Osteoblast (primary cell): ENCODE measurements at regions not wholly inside any gene's neighbourhood (a gene's known extent, or its start where the extent isn't known, plus 50 kb on each side); places are given as distances from the start of the nearest gene placed in this dataset.
"Not testable (repeated sequence)": the region's sequence is repeated elsewhere in the genome, so short reads cannot be mapped to it uniquely, and the experiment has no call there.

Source experiments
- DNase-seq: peaks from one replicate; pipeline ENCODE4 v3.0.0; 2011; ENCODE audit warnings: low spot score, mixed read lengths; ENCODE audit not compliant: insufficient read length; ENCODE audit errors: missing footprints
- H2AFZ ChIP-seq: 2 replicates; pipeline ENCODE4 v1.6.0; 2011; ENCODE audit warnings: mild to moderate bottlenecking, low read length
- H3K27ac ChIP-seq: 2 replicates; pipeline ENCODE4 v1.5.1; 2011; ENCODE audit warnings: mild to moderate bottlenecking, low read depth, low read length, moderate library complexity
- H3K27me3 ChIP-seq: 2 replicates; pipeline ENCODE4 v1.6.0; 2012; ENCODE audit warnings: mild to moderate bottlenecking, control low read depth, inconsistent platforms, low read length, moderate library complexity; ENCODE audit not compliant: insufficient read depth
- H3K36me3 ChIP-seq: 2 replicates; pipeline ENCODE4 v1.5.1; 2011; ENCODE audit warnings: mild to moderate bottlenecking, low read length, control low read depth, moderate library complexity; ENCODE audit not compliant: insufficient read depth
- H3K4me1 ChIP-seq: 2 replicates; pipeline ENCODE4 v1.5.1; 2011; ENCODE audit warnings: mild to moderate bottlenecking, low read length, control low read depth, moderate library complexity; ENCODE audit not compliant: insufficient read depth
- H3K4me2 ChIP-seq: 2 replicates; pipeline ENCODE4 v1.6.0; 2011; ENCODE audit warnings: mild to moderate bottlenecking, low read length; ENCODE audit not compliant: insufficient read depth
- H3K4me3 ChIP-seq: fragments of 200-600 bp; sonication (generic); 3 replicates; pipeline ENCODE4 v1.5.1; 2012; ENCODE audit warnings: mild to moderate bottlenecking, low read length, inconsistent platforms; ENCODE audit not compliant: insufficient read depth
- H3K79me2 ChIP-seq: 2 replicates; pipeline ENCODE4 v1.6.0; 2012; ENCODE audit warnings: mild to moderate bottlenecking, low read length, control low read depth, inconsistent platforms; ENCODE audit not compliant: insufficient read depth
- H3K9me3 ChIP-seq: 2 replicates; pipeline ENCODE4 v1.5.1; 2011; ENCODE audit warnings: low read depth, low read length, control low read depth
- H4K20me1 ChIP-seq: 2 replicates; pipeline ENCODE4 v1.6.0; 2012; ENCODE audit warnings: mild to moderate bottlenecking, low read length, control low read depth; ENCODE audit not compliant: insufficient read depth
- TF ChIP-seq, protein P1 (sequence below): IDR thresholded peaks from 2 replicates; pipeline ENCODE4 v1.5.1; 2011; ENCODE audit warnings: mild to moderate bottlenecking, low read depth, low read length, moderate library complexity; ENCODE audit errors: extremely low read depth

DNA sequence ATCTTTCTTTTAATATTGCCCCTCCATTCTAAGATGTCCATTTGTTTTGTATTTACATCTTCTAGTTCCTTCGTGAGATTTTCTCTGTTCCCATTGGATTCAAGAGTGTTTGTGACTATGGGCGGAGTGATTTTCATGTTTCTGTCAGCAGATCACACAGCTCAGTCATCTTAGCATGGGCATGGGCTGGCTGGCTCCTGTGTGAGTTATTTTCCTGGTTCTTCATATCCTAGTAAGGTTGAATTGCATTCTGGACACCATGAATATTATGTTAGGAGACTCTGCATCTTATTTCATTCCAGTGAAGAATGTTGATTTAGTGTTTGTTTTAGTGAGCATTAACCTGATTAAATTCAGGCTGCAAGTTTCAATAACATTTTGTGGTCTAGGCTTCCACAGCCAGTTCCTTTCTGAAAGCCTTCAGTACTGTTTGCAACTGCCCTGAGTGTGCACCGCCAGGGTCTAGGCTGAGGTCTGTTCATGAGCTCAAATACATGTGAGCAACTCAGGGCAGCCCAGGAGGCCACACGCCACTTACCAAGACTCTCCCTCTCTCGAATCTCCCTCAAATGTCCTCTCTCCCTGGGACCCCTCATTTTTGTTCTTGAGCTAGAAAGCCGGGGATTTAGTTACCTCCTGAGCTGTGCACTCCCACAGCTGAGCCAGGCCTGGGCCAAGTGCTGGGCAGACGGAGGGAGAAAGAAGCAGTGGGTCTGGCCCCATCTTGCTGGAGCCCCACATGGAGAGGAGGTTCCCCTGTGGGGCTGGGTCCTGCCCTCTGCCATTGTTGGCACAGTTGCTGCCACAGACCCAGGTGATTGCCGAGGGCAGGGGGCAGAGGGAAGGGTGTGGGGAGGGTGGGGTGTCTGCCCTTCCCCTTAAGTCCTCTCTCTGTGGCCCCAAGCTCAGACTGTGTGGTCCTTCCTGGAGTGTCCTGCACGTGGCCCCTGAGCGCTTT is 145.9 kb downstream of the RTP5 start:
- no peak overlapping the region for H2AFZ ChIP-seq
- DNase-seq, result no peak
- H4K20me1 ChIP-seq, result no peaks in the 10 kb centered on the region
- no peak overlapping the region for H3K4me3 ChIP-seq
- no peaks in the 10 kb centered on the region for H3K4me1 ChIP-seq
- no peaks in the 10 kb centered on the region for H3K79me2 ChIP-seq
- no peaks in the 10 kb centered on the region for H3K36me3 ChIP-seq
- H3K27me3 ChIP-seq, result no peaks in the 10 kb centered on the region
- H3K9me3 ChIP-seq, result no peaks in the 10 kb centered on the region
- TF ChIP-seq, protein P1, sequence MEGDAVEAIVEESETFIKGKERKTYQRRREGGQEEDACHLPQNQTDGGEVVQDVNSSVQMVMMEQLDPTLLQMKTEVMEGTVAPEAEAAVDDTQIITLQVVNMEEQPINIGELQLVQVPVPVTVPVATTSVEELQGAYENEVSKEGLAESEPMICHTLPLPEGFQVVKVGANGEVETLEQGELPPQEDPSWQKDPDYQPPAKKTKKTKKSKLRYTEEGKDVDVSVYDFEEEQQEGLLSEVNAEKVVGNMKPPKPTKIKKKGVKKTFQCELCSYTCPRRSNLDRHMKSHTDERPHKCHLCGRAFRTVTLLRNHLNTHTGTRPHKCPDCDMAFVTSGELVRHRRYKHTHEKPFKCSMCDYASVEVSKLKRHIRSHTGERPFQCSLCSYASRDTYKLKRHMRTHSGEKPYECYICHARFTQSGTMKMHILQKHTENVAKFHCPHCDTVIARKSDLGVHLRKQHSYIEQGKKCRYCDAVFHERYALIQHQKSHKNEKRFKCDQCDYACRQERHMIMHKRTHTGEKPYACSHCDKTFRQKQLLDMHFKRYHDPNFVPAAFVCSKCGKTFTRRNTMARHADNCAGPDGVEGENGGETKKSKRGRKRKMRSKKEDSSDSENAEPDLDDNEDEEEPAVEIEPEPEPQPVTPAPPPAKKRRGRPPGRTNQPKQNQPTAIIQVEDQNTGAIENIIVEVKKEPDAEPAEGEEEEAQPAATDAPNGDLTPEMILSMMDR, result no peak
- H3K27ac ChIP-seq, result no peak overlapping the region
- H3K4me2 ChIP-seq, result no peak overlapping the region

DNA sequence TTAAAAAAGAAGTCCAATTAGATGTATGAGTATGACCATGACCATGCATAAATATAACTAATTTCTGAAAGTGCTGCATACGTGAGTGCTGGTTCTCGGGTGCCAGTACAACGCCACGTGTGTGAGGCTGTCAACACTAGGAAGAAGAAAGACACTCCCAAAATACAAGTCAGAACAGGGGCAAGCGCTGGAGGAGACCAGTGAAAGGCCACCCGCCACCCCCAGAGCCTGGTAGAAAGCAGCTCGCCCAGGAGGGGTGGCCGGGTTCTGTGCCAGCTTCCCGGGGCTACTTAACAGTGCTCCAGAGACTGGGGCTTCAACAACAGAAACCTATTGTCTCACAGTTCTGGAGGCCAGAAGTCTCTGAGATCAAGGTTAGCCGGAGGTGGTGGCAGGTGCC is 147.6 kb downstream of the RTP5 start:
- no peaks in the 10 kb centered on the region for H3K36me3 ChIP-seq
- no peaks in the 10 kb centered on the region for H3K9me3 ChIP-seq
- DNase-seq, result no peak
- H2AFZ ChIP-seq, result no peak overlapping the region
- H4K20me1 ChIP-seq, result no peaks in the 10 kb centered on the region
- H3K27ac ChIP-seq, result no peak overlapping the region
- no peak overlapping the region for H3K4me2 ChIP-seq
- TF ChIP-seq, protein P1, result no peak
- no peak overlapping the region for H3K4me3 ChIP-seq
- peaks cover 2% of the 10 kb centered on the region for H3K27me3 ChIP-seq
- H3K4me1 ChIP-seq, result no peaks in the 10 kb centered on the region
- H3K79me2 ChIP-seq, result no peaks in the 10 kb centered on the region

DNA sequence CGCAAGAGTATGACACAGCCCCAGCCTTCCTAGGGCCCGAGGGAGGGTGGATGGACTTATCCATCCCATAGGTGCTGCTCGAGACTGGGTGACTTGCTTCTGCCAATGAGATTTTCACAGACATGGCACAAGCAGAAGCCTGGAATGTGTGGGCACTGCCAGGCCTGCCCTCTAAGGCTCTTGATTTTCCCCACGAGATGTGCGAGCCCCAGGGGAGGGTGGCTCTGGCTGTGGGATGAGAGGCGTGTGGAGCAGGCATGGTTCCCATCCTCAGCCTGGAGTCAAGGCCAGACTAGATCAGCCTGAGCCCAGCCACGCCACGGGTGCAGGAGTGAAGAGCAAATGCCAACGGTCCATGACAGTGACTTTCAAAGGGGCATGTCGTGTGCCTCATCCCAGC is 148.9 kb downstream of the RTP5 start:
- H4K20me1 ChIP-seq, H3K36me3 ChIP-seq, H3K9me3 ChIP-seq, H3K79me2 ChIP-seq, DNase-seq, H3K4me1 ChIP-seq, H3K27ac ChIP-seq, H2AFZ ChIP-seq, H3K4me3 ChIP-seq, H3K4me2 ChIP-seq: not testable (repeated sequence)
- peaks cover 14% of the 10 kb centered on the region for H3K27me3 ChIP-seq

DNA sequence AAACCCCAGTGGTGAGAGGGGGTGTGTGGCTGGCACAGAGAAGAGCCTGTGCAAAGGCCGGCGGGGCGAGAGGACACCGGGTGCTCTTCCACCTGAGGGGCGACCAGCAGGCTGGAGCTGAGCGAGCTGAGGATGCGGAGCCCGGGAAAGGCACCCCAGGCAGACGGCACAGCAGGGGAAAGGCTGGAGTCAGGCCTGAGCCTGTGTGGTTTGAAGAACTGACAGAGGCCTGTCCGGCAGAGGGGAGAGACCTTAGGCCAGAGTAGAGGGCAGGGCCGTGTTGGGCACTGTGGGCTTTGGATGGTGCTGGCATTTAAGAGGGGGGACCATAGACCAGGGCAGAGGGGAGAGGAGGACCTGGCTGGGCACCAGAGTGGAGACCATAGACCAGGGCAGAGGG is 149.8 kb downstream of the RTP5 start:
- no peak overlapping the region for H3K4me3 ChIP-seq
- no peaks in the 10 kb centered on the region for H3K9me3 ChIP-seq
- no peaks in the 10 kb centered on the region for H3K79me2 ChIP-seq
- DNase-seq, result no peak
- H2AFZ ChIP-seq, result no peak overlapping the region
- TF ChIP-seq, protein P1, result no peak
- H3K4me1 ChIP-seq, result no peaks in the 10 kb centered on the region
- H3K27ac ChIP-seq, result no peak overlapping the region
- H3K36me3 ChIP-seq, result no peaks in the 10 kb centered on the region
- H4K20me1 ChIP-seq, result no peaks in the 10 kb centered on the region
- peaks cover 16% of the 10 kb centered on the region for H3K27me3 ChIP-seq
- H3K4me2 ChIP-seq, result no peak overlapping the region
